ENCODE measurements at regions not wholly inside any gene's neighbourhood (a gene's known extent, or its start where the extent isn't known, plus 50 kb on each side); places are given as distances from the start of the nearest gene placed in this dataset.
"Not testable (repeated sequence)": the region's sequence is repeated elsewhere in the genome, so short reads cannot be mapped to it uniquely, and the experiment has no call there.

GRCh38 chr4:94152466-94152865, 55.2 kb upstream of the SMARCAD1 start:
- DNase-seq: no peak

DNA sequence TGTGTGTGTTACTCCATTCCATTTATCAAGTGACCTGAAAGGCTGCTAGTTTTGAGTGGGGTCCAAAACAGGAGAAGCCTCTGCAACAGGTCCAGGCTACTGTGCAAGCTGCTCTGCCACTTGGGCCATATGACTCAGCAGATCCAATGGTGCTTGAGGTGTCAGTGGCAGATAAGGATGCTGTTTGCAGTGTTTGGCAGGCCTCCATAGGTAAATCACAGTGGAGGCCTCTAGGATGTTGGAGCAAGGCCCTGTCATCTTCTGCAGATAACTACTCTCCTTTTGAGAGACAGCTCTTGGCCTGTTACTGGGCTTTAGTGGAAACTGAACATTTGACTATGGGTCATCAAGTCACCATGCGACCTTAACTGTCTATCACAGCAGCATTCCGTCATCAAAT, 52.3 kb upstream of the SMARCAD1 start:
- not testable (repeated sequence) for DNase-seq

DNA sequence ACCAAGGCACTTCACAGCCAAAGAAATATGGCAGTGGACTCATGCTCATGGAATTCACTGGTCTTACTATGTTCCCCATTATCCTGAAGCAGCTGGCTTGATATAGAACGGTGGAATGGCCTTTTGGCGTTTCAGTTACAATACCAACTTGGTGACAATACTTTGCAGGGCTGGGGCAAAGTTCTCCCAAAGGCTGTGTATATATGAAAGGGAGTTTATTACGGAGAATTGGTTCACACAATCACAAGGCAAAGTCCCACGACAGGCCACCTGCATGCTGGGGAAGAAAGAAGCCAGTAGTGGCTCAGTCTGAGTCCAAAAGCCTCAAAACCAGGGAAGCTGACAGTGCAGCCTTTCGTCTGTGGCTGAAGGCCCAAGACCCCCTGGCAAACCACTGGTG, 50.8 kb upstream of the SMARCAD1 start:
- no peak for DNase-seq

All from renal pelvis (tissue), 1 donor.